ENCODE measurements at regions not wholly inside any gene's neighbourhood (a gene's known extent, or its start where the extent isn't known, plus 50 kb on each side); places are given as distances from the start of the nearest gene placed in this dataset.
"Not testable (repeated sequence)": the region's sequence is repeated elsewhere in the genome, so short reads cannot be mapped to it uniquely, and the experiment has no call there.

GRCh38 chr15:26231096-26231495 is 368.0 kb upstream of the ATP10A start:
- Mint-ChIP-seq H3K4me1 (no peaks in the 10 kb centered on the region), H3K36me3 (no peaks in the 10 kb centered on the region), H3K27me3 (ENCODE audit: low read depth in 2 of 2) (peaks cover 3 to 12% of the 10 kb centered on the region in 2 donors), H3K4me3 (no peak overlapping the region), H3K27ac (no peak overlapping the region), H3K9me3 (peaks cover 10 to 19% of the 10 kb centered on the region in 2 donors)
- DNase-seq = no peak
- 68% methylated on average over 6 of the region's 6 CpGs for WGBS (ENCODE audit: insufficient coverage)
- H3K27ac ChIP-seq (ENCODE audit: low read length) = no peak overlapping the region
- H3K4me1 ChIP-seq (ENCODE audit: control insufficient read depth, insufficient read depth, low read length) = no peaks in the 10 kb centered on the region
- TF ChIP-seq CTCF (IDR thresholded peaks at IDR 0.05) = no peak
- H3K4me3 ChIP-seq (ENCODE audit: low read length) = no peak overlapping the region
- H3K36me3 ChIP-seq (ENCODE audit: control insufficient read depth, insufficient read depth, low read length) = no peaks in the 10 kb centered on the region
- intact Hi-C loops (cut with micrococcal nuclease) = no loop called here
- no peaks in the 10 kb centered on the region for H3K27me3 ChIP-seq (ENCODE audit: control insufficient read depth, insufficient read depth, low read length)
- peaks cover 8% of the 10 kb centered on the region for H3K9me3 ChIP-seq (ENCODE audit: control insufficient read depth, insufficient read depth, low read length)
- ATAC-seq = no peak

GRCh38 chr15:26224266-26224665 is 361.1 kb upstream of the ATP10A start:
- H3K4me3 ChIP-seq (ENCODE audit: low read length) = no peak overlapping the region
- Mint-ChIP-seq H3K36me3 (no peaks in the 10 kb centered on the region), H3K9me3 (peaks cover 7 to 12% of the 10 kb centered on the region in 2 donors), H3K4me3 (no peak overlapping the region), H3K4me1 (no peaks in the 10 kb centered on the region), H3K27me3 (ENCODE audit: low read depth in 2 of 2) (no peaks in the 10 kb centered on the region), H3K27ac (no peak overlapping the region)
- WGBS (ENCODE audit: insufficient coverage) = 100% methylated on average over 2 of the region's 2 CpGs
- H3K27me3 ChIP-seq (ENCODE audit: control insufficient read depth, insufficient read depth, low read length) = no peaks in the 10 kb centered on the region
- H3K4me1 ChIP-seq (ENCODE audit: control insufficient read depth, insufficient read depth, low read length) = no peaks in the 10 kb centered on the region
- H3K36me3 ChIP-seq (ENCODE audit: control insufficient read depth, insufficient read depth, low read length) = no peaks in the 10 kb centered on the region
- intact Hi-C loops (cut with micrococcal nuclease) = no loop called here
- H3K9me3 ChIP-seq (ENCODE audit: control insufficient read depth, insufficient read depth, low read length) = peaks cover 16% of the 10 kb centered on the region
- TF ChIP-seq CTCF (IDR thresholded peaks at IDR 0.05) = no peak
- no peak overlapping the region for H3K27ac ChIP-seq (ENCODE audit: low read length)
- DNase-seq = no peak
- no peak for ATAC-seq

GRCh38 chr15:26223720-26224119 is 360.6 kb upstream of the ATP10A start:
- no peaks in the 10 kb centered on the region for H3K27me3 Mint-ChIP-seq (ENCODE audit: low read depth in 2 of 2)
- DNase-seq = no peak
- no peaks in the 10 kb centered on the region for H3K36me3 Mint-ChIP-seq
- no peak overlapping the region for H3K27ac Mint-ChIP-seq
- peaks cover 7 to 12% of the 10 kb centered on the region in 2 donors for H3K9me3 Mint-ChIP-seq
- Histone ChIP-seq H3K36me3 (ENCODE audit: control insufficient read depth, insufficient read depth, low read length) (no peaks in the 10 kb centered on the region), H3K9me3 (ENCODE audit: control insufficient read depth, insufficient read depth, low read length) (peaks cover 16% of the 10 kb centered on the region), H3K4me1 (ENCODE audit: control insufficient read depth, insufficient read depth, low read length) (no peaks in the 10 kb centered on the region), H3K27ac (ENCODE audit: low read length) (no peak overlapping the region), H3K27me3 (ENCODE audit: control insufficient read depth, insufficient read depth, low read length) (no peaks in the 10 kb centered on the region), H3K4me3 (ENCODE audit: low read length) (no peak overlapping the region)
- TF ChIP-seq CTCF (IDR thresholded peaks at IDR 0.05) = no peak
- H3K4me1 Mint-ChIP-seq = no peaks in the 10 kb centered on the region
- ATAC-seq = no peak
- WGBS (ENCODE audit: insufficient coverage) = 86% methylated on average over 1 of the region's 2 CpGs
- no peak overlapping the region for H3K4me3 Mint-ChIP-seq
- intact Hi-C loops (cut with micrococcal nuclease) = no loop called here

GRCh38 chr15:26222781-26223180 is 359.7 kb upstream of the ATP10A start:
- H3K4me1 ChIP-seq (ENCODE audit: control insufficient read depth, insufficient read depth, low read length) = no peaks in the 10 kb centered on the region
- no peak overlapping the region for H3K27ac Mint-ChIP-seq
- DNase-seq (no peak), ATAC-seq (no peak)
- no peaks in the 10 kb centered on the region for H3K4me1 Mint-ChIP-seq
- H3K27me3 Mint-ChIP-seq (ENCODE audit: low read depth in 2 of 2) = no peaks in the 10 kb centered on the region
- no peaks in the 10 kb centered on the region for H3K27me3 ChIP-seq (ENCODE audit: control insufficient read depth, insufficient read depth, low read length)
- peaks cover 9% of the 10 kb centered on the region for H3K9me3 ChIP-seq (ENCODE audit: control insufficient read depth, insufficient read depth, low read length)
- WGBS (ENCODE audit: insufficient coverage) = 77% methylated on average over 3 of the region's 3 CpGs
- peaks cover 5 to 9% of the 10 kb centered on the region in 2 donors for H3K9me3 Mint-ChIP-seq
- no peak overlapping the region for H3K4me3 ChIP-seq (ENCODE audit: low read length)
- H3K27ac ChIP-seq (ENCODE audit: low read length) = no peak overlapping the region
- H3K4me3 Mint-ChIP-seq = no peak overlapping the region
- H3K36me3 ChIP-seq (ENCODE audit: control insufficient read depth, insufficient read depth, low read length) = no peaks in the 10 kb centered on the region
- intact Hi-C loops (cut with micrococcal nuclease) = no loop called here
- TF ChIP-seq CTCF (IDR thresholded peaks at IDR 0.05) = no peak
- H3K36me3 Mint-ChIP-seq = no peaks in the 10 kb centered on the region

GRCh38 chr15:26217043-26217442 is 353.9 kb upstream of the ATP10A start:
- not testable (repeated sequence) for H3K4me1 ChIP-seq (ENCODE audit: control insufficient read depth, insufficient read depth, low read length)

More at GRCh38 chr15:26217043-26217442, 353.9 kb upstream of the ATP10A start:
- H3K9me3 Mint-ChIP-seq; DNase-seq; H3K27me3 Mint-ChIP-seq (ENCODE audit: low read depth in 2 of 2); H3K27ac ChIP-seq (ENCODE audit: low read length); H3K36me3 ChIP-seq (ENCODE audit: control insufficient read depth, insufficient read depth, low read length); H3K36me3 Mint-ChIP-seq; H3K27ac Mint-ChIP-seq; H3K4me1 Mint-ChIP-seq; intact Hi-C loops (cut with micrococcal nuclease); H3K4me3 Mint-ChIP-seq; ATAC-seq; H3K9me3 ChIP-seq (ENCODE audit: control insufficient read depth, insufficient read depth, low read length); H3K27me3 ChIP-seq (ENCODE audit: control insufficient read depth, insufficient read depth, low read length); H3K4me3 ChIP-seq (ENCODE audit: low read length): not testable (repeated sequence)
- no CpG with 5 or more reads among the region's 2 CpGs for WGBS (ENCODE audit: insufficient coverage)

Measured in natural killer cell (primary cell).